CD14-positive monocyte (primary cell): ENCODE measurements at regions not wholly inside any gene's neighbourhood (a gene's known extent, or its start where the extent isn't known, plus 50 kb on each side); places are given as distances from the start of the nearest gene placed in this dataset.

Experiments
- DNase-seq, 3 donors: peaks; one replicate each; pipeline ENCODE4 v3.0.0-alpha.2; 2011 to 2022
- H2AFZ ChIP-seq: 2 replicates; pipeline ENCODE4 v1.6.0; 2012; ENCODE audit warnings: mild to moderate bottlenecking, low read depth, low read length, inconsistent platforms; ENCODE audit not compliant: insufficient read depth, poor library complexity, severe bottlenecking
- H3K27ac ChIP-seq, 2 donors: 1 replicate in 1 of 2; 2 replicates in 1 of 2; pipeline ENCODE4 v1.5.1; 2012 to 2013; ENCODE audit warnings: low read length in 2 of 2, control low read depth in 1 of 2, inconsistent platforms in 1 of 2, low read depth in 1 of 2, mild to moderate bottlenecking in 1 of 2
- H3K27me3 ChIP-seq, 2 donors: one replicate each; pipeline versions ENCODE4 v1.6.0 to v1.6.1; 2011 to 2013; ENCODE audit warnings: low read length in 2 of 2; ENCODE audit not compliant: control insufficient read depth in 2 of 2, insufficient read depth in 2 of 2
- H3K36me3 ChIP-seq, 2 donors: replicated peaks in 1 of 2; 1 replicate in 1 of 2; 2 replicates in 1 of 2; pipeline versions ENCODE4 v1.5.1 to v1.6.1; 2012 to 2013; ENCODE audit warnings: low read length in 2 of 2, control low read depth in 1 of 2, inconsistent platforms in 1 of 2, mild to moderate bottlenecking in 1 of 2; ENCODE audit not compliant: insufficient read depth in 2 of 2, control insufficient read depth in 1 of 2
- H3K4me1 ChIP-seq, 2 donors: 1 replicate in 1 of 2; 2 replicates in 1 of 2; pipeline versions ENCODE4 v1.5.1 to v1.6.1; 2012 to 2013; ENCODE audit warnings: low read length in 2 of 2, control low read depth in 1 of 2, inconsistent platforms in 1 of 2, mild to moderate bottlenecking in 1 of 2, moderate library complexity in 1 of 2; ENCODE audit not compliant: insufficient read depth in 2 of 2, control insufficient read depth in 1 of 2
- H3K4me2 ChIP-seq: replicated peaks from 2 replicates; pipeline ENCODE3; 2012; ENCODE audit warnings: low read length, moderate library complexity, mild to moderate bottlenecking; ENCODE audit not compliant: poor library complexity, severe bottlenecking; ENCODE audit errors: extremely low read depth
- H3K4me3 ChIP-seq, 3 experiments: fragments of 200-600 bp in 1 of 3; sonication (generic) in 1 of 3; replicated peaks in 1 of 3; 1 replicate in 2 of 3; 2 replicates in 1 of 3; pipeline ENCODE4 v1.5.1; 2011 to 2013; ENCODE audit warnings: low read length in 3 of 3, mild to moderate bottlenecking in 3 of 3, control low read depth in 2 of 3, low read depth in 2 of 3, inconsistent platforms in 1 of 3, moderate library complexity in 1 of 3
- H3K79me2 ChIP-seq: 2 replicates; pipeline ENCODE4 v1.6.0; 2012; ENCODE audit warnings: mild to moderate bottlenecking, control low read depth, inconsistent platforms, low read length, moderate library complexity; ENCODE audit not compliant: insufficient read depth
- H3K9ac ChIP-seq: 2 replicates; pipeline ENCODE4 v1.6.0; 2017; ENCODE audit warnings: low read length, mild to moderate bottlenecking; ENCODE audit not compliant: insufficient read depth, poor library complexity, severe bottlenecking
- H3K9me3 ChIP-seq, 2 donors: replicated peaks in 1 of 2; 1 replicate in 1 of 2; 2 replicates in 1 of 2; pipeline versions ENCODE4 v1.5.1 to v1.6.1; 2012 to 2013; ENCODE audit warnings: low read length in 2 of 2, control low read depth in 1 of 2; ENCODE audit not compliant: control insufficient read depth in 1 of 2, insufficient read depth in 1 of 2
- H4K20me1 ChIP-seq: 2 replicates; pipeline ENCODE4 v1.6.0; 2012; ENCODE audit warnings: mild to moderate bottlenecking, low read length, control low read depth, moderate library complexity; ENCODE audit not compliant: insufficient read depth
- H3K27ac Mint-ChIP-seq, 7 donors: one replicate each; pipeline ENCODE4 v1.8.0; 2020; ENCODE audit warnings: mild to moderate bottlenecking in 7 of 7, mixed read lengths in 7 of 7, moderate library complexity in 6 of 7, inconsistent platforms in 2 of 7
- H3K27me3 Mint-ChIP-seq, 3 donors: one replicate each; pipeline ENCODE4 v1.8.0; 2021 to 2022; ENCODE audit warnings: low read depth in 3 of 3, mild to moderate bottlenecking in 3 of 3, mixed read lengths in 3 of 3, moderate library complexity in 3 of 3, inconsistent platforms in 1 of 3
- H3K36me3 Mint-ChIP-seq, 2 donors: one replicate each; pipeline ENCODE4 v1.8.0; 2020; ENCODE audit warnings: mixed read lengths in 2 of 2, inconsistent platforms in 1 of 2, mild to moderate bottlenecking in 1 of 2
- H3K4me1 Mint-ChIP-seq: one replicate; pipeline ENCODE4 v1.8.0; 2020; ENCODE audit warnings: mild to moderate bottlenecking, mixed read lengths
- H3K4me3 Mint-ChIP-seq, 2 donors: one replicate each; pipeline ENCODE4 v1.8.0; 2020; ENCODE audit warnings: mild to moderate bottlenecking in 2 of 2, mixed read lengths in 2 of 2, moderate library complexity in 1 of 2
- H3K9me3 Mint-ChIP-seq, 7 donors: one replicate each; pipeline ENCODE4 v1.8.0; 2020 to 2022; ENCODE audit warnings: mixed read lengths in 7 of 7, mild to moderate bottlenecking in 6 of 7, moderate library complexity in 6 of 7, inconsistent platforms in 2 of 7
- WGBS: methylation state at CpG from one replicate; pipeline ENCODE4 v1.1.5; 2013; ENCODE audit warnings: missing lambda C conversion rate; ENCODE audit not compliant: insufficient coverage; 5-methylcytosine and 5-hydroxymethylcytosine counted together
- intact Hi-C, 2 donors: fragments of 100-400 bp; cut with micrococcal nuclease; formaldehyde crosslinking; loops; one replicate each; pipeline versions ENCODE4 v1.15.0 to v1.15.1; 2023
- TF ChIP-seq, protein P1 (sequence below): fragments of 200-600 bp; IDR thresholded peaks from one replicate; pipeline ENCODE4 v1.8.0; 2022; ENCODE audit warnings: antibody characterized with exemption, mild to moderate bottlenecking

DNA sequence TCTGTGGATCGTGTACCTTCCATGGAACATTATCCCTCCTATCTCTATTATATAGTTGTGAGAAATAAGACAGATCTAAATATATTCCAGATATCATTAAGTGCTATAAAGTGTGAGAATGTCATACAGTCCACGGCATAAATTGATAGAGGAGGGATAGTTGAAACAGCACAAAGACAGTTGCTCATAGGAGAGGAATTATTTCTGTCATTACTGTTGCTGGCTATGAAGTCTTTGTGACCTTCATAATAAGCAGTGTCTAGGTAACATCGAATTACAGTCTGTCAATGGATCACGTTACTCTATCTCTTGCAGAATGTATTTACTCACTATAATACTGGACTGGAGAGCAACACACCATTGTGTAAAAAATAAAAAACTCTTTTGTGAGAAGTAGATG lies 671.5 kb upstream of the PCDH20 start:
- TF ChIP-seq, protein P1, sequence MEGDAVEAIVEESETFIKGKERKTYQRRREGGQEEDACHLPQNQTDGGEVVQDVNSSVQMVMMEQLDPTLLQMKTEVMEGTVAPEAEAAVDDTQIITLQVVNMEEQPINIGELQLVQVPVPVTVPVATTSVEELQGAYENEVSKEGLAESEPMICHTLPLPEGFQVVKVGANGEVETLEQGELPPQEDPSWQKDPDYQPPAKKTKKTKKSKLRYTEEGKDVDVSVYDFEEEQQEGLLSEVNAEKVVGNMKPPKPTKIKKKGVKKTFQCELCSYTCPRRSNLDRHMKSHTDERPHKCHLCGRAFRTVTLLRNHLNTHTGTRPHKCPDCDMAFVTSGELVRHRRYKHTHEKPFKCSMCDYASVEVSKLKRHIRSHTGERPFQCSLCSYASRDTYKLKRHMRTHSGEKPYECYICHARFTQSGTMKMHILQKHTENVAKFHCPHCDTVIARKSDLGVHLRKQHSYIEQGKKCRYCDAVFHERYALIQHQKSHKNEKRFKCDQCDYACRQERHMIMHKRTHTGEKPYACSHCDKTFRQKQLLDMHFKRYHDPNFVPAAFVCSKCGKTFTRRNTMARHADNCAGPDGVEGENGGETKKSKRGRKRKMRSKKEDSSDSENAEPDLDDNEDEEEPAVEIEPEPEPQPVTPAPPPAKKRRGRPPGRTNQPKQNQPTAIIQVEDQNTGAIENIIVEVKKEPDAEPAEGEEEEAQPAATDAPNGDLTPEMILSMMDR = no peak
- no CpG with 5 or more reads among the region's 4 CpGs for WGBS
- H3K9ac ChIP-seq = no peak overlapping the region

DNA sequence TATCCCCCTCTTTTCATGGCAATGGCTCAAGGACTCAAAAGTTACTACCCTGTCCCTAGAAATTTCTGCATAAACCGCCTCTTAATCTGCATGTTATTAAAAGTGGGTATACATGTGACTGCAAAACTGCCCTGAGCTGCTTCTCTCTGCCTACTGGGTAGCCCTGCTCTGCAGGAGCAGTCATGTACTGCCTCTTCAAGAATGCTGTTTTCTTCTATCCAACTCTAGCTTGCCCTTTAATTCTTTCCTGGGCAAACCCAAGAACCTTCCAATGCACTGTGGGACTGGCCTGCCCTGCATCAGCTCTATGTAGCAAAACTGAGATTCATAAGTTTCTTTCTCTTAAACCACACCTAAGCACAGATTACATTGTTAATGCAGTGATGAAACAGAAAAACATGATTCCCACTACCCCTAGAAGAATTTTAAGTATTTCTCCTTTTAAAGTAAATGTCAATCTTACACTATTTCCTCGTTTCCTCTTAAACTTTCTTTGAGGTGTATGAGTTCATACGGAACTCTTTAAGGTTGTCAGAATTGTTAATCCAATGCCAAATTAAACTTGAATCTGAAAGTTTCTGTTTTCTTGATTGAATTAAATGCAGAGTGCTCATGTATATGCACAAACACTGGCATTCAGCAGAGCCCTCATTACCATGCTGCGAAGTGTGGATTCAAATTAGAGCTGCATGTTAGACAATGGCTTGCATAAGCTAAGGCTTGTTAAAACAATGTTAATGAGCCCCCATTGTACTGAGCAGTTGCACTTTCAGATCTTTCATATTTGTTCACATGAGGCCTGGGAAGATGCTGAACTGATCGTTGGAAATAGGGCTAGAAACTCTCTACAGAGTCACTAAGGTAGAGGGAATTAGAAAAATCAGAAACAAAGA lies 669.9 kb upstream of the PCDH20 start:
- 100% methylated on average over 1 of the region's 5 CpGs for WGBS
- no peaks in the 10 kb centered on the region for H3K4me1 Mint-ChIP-seq
- Histone ChIP-seq H3K4me3 (no peak overlapping the region), H3K9me3 (no peaks in the 10 kb centered on the region), H3K4me2 (no peak overlapping the region), H3K27ac (no peak overlapping the region), H3K9ac (no peak overlapping the region), H2AFZ (no peak overlapping the region), H3K36me3 (no peaks in the 10 kb centered on the region), H3K4me1 (no peaks in the 10 kb centered on the region), H4K20me1 (no peaks in the 10 kb centered on the region), H3K79me2 (no peaks in the 10 kb centered on the region), H3K27me3 (no peaks in the 10 kb centered on the region)
- no peak for DNase-seq
- TF ChIP-seq, protein P1 = no peak
- H3K9me3 Mint-ChIP-seq = peaks cover 0 to 2% (median 0%) of the 10 kb centered on the region in 7 donors
- H3K4me3 Mint-ChIP-seq = no peak overlapping the region
- no peaks in the 10 kb centered on the region for H3K36me3 Mint-ChIP-seq
- H3K27me3 Mint-ChIP-seq = no peaks in the 10 kb centered on the region
- intact Hi-C loops = no loop called here
- H3K27ac Mint-ChIP-seq = no peak overlapping the region

More for the DNA sequence above, 671.5 kb upstream of the PCDH20 start:
- Mint-ChIP-seq H3K9me3 (peaks cover 0 to 2% (median 0%) of the 10 kb centered on the region in 7 donors), H3K27me3 (no peaks in the 10 kb centered on the region), H3K4me3 (no peak overlapping the region), H3K4me1 (no peaks in the 10 kb centered on the region), H3K36me3 (no peaks in the 10 kb centered on the region), H3K27ac (no peak overlapping the region)
- no peaks in the 10 kb centered on the region for H3K27me3 ChIP-seq
- H3K27ac ChIP-seq = no peak overlapping the region
- no peaks in the 10 kb centered on the region for H3K4me1 ChIP-seq
- no peaks in the 10 kb centered on the region for H4K20me1 ChIP-seq
- intact Hi-C loops = no loop called here
- H2AFZ ChIP-seq = no peak overlapping the region
- H3K79me2 ChIP-seq = no peaks in the 10 kb centered on the region
- H3K4me3 ChIP-seq = no peak overlapping the region
- no peaks in the 10 kb centered on the region for H3K9me3 ChIP-seq
- no peak overlapping the region for H3K4me2 ChIP-seq
- DNase-seq = no peak
- H3K36me3 ChIP-seq = no peaks in the 10 kb centered on the region
